Right lung (tissue), 2 donors: ENCODE measurements at regions not wholly inside any gene's neighbourhood (a gene's known extent, or its start where the extent isn't known, plus 50 kb on each side); places are given as distances from the start of the nearest gene placed in this dataset.

ENCODE experiments used
- DNase-seq, 2 donors: peaks; one replicate each; pipeline ENCODE4 v3.0.0-alpha.2; 2013

DNA sequence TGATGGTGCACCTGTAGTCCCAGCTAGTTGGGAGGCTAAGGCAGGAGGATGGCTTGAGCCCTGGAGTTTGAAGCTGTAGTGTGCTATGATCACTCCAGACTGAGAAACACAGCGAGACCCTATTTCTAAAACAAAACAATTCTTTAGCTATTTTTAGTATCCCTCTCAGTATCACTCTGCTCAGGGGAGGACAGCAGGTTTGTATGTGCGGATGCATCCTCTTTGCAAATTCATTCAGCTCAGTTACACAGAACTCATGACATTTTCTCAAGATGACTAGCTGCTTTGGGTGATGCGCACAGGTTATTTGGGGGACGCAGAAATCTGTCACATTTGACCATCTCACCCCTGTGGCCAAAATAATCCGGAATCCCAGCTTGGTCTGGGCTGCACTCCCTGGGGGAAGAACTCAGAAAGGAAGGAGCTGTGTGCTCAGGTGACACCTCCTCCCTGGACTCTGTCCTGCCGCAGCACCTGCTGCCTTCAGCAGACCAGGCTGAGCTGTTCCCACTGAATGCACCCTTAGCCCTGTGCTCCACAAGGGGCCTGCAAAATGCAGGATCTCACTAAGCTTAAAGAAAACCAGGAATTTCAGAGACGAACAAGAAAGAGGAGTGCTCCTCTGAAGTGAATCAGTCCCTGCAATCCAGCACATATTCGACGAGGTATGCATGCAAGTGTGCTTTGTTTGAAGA lies 89.5 kb upstream of the PGBD5 start:
- no peak for DNase-seq

DNA sequence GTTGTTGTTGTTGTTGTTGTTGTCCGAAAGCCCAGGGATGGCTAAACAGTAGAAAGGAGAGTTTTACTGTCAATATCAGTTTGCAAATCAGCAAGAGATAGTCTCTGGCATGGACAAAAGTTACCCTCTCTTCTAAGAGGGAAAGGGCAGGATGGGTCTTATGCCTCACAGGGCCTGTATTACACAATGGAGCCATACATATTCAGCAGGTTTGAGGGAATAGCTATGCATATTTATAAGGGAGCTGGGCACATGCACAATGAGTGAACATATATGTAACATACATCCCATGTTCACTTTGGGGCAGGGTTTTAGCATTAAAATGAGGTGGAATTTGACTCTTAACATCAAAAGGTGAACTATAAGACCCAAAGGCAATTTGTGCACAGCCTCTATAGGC lies 84.4 kb upstream of the PGBD5 start:
- DNase-seq, result no peak

DNA sequence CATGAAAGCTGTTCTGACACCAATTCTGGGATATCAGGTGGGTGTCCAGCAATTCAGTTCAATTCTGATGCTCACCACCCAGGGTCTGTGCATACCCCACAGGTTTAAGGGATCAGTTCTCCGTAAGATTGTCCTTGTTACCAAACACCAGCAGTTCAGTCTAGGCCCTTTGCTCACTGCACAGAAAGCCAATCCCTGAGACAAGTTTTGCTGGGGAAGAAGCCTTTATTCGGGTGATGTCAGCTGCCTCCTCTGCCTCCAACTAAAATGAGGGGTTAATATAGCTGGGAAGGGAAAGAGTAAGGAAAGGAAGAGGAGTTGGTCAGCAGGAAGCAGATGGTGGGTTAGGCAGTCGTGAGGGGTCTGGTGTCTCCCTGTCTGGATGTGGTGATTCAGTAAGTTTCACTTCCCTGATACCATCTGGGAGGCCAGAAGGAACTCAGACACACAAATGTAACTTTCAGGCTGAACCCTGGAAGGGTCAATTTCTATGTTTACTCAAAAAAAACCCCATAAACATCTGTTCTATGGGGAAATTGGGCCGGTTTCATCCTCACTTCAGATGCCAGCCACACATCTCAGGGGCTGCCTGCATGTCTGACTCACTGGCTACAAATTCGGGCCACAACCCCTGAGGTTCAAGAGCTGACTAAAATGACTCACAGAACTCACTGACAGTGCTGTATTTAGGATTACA lies 83.3 kb upstream of the PGBD5 start:
- DNase-seq, result no peak

DNA sequence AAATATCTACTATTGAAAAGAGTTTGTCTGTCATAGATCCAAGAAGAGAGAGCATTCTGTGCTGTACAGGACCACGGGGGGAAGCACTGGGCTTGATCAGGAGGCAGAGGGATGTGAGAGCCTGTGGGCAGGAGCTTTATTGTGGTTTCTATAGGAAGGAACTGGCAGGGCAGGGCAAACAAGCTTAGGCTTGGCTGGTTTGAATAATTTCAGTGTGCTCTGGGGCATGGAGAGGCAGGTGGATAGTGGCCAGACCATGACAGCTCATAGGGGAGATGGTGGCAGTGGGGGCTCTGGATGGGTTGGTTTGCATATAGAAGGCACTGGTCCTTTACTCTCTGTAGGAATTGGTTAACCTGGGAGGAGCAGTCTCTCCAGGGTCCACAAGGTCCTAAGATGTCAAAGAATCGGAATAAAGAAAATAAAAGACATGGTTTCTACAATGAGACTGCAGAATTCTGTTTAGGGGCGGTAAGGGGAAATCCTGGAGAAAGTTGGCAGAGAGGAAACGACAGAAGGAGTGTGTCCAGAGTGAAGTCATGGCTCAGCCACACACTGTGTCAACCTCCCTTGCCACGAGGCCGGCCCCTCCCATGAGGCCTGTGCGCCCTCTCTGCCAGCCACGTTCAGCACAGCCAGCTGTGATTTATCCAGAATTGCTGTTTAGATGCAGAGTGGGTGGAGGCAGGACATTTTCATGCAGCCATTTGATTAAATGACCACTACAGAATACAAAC lies 81.7 kb upstream of the PGBD5 start:
- peak; percentile 69 for DNase-seq

DNA sequence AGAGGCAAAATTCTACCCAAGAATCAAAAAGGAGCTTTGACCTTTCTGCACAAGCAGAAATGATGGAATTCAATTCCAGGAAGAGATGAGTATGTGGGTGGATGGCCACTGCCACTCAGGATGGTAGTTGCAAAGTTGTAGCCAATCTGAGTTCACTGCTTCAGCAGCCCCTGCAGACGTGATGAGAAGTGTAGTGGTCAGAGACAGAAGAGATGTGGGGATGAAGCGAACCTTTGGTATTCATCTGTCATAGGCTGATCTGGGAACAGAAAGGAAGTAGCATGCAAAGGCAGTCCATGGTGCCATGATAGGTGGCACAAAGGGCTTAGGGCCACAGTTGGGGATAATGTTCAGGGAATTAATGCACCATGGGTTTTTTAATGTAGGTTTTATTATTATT lies 81.1 kb upstream of the PGBD5 start:
- DNase-seq, result no peak

DNA sequence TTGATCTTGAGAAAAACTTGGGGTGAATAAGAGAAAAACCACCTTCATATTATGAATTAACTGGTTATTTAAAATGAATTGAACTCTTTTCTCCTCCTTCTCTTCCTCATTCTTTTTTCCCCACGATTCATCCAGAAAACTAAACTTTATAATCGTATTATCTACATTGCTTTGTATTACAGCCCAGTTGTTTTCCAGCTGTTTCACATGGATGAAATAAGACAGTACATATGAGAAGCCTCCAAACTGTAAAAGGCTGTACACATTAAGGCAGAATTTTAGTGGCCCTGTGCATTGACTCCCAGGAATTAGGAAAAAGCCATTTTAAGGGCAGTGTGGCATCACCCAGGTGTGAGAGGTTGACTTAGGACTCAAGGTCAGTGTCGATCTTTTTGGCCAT lies 80.3 kb upstream of the PGBD5 start:
- no peak for DNase-seq

DNA sequence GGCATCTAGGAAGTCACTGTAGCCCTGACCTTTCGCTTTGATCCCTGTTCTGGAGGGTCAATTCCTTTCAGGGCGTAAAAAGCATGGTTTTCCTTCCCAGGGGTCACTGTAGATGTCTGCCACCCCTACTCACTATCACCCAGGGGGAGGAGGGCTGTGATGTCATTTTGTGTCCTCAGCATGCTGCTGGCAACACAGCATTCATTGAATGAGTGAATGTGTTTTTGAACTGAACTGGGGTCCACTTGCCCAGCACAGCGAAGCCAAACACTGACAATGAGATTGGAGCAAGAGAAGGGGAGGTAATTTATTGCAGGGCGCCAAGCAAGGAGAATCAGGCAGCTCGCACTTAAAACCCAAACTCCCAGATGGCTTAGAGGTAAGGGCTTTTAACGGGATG lies 78.2 kb upstream of the PGBD5 start:
- no peak for DNase-seq

DNA sequence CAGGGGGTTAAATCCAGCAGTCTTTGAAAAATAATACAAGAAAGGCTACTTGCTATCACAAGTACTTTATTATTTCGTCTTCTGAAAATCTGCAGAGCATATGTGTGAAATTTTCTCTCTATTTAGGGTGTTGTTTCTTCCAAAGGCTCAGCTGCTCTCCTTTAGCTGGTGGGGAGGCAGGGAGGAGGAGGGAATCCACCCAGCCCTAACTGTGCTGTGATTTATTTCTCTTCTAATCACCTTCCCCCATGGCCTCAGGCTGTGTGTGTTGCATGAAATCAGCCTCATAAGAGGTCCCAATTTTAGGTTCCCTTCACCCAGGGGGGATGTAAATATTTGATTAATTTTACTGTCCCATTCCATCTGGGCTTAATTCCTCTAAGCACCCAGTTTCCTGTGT lies 77.6 kb upstream of the PGBD5 start:
- DNase-seq, result no peak

DNA sequence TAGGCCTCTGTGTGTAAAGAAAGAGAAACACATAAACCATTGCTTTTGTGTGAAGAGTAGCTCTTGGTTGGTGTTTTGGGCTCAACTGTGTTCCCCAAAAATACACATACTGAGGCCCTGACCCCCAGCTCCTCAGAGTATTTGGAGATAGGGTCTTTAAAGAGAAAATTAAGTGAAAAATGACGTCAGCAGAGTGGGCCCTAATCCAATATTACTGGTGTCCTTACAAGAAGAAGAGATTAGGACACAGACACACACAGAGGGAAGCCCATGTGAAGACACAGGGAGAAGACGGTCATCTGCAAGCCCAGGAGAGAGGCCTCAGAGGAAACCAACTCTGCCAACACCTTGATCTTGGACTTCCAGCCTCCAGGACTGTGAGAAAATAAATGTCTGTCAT lies 76.9 kb upstream of the PGBD5 start:
- DNase-seq, result no peak

DNA sequence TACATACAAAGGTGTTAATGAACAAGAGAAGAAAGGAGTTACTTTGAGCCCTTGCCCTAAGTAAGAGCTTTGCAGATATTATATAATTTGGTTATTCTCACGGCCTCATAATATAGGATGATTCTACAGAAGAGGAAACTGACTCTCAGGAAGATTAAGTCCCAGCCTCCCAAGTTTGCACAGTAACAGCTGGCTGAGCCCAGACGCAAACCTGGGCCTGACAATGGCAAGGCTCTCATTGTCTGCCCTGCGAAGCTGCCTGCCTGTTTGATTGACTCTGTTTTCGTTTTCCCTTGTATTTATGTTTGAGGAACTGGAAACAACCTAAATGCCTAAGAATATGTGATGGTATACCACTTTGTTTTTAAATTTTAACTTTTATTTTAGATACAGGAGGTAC lies 76.2 kb upstream of the PGBD5 start:
- no peak for DNase-seq

DNA sequence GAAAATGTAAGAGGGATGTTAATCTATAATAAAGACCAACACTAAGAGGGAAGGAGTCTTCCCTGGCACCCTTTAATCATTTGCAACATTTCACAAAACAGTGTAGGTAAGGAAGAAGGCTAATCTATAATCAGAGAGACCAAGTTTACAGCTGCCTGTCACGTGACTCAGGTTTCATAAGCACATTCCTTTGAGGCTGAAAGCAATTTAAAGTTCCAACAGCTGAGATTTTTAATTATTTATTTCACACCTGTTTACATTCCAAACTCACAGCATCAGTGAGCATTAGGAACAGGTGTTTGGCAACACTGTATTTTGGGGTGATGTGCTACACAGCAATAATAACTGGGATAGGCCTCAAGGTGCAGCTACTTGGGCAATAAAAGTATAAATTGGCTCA lies 75.7 kb upstream of the PGBD5 start:
- DNase-seq, result no peak

DNA sequence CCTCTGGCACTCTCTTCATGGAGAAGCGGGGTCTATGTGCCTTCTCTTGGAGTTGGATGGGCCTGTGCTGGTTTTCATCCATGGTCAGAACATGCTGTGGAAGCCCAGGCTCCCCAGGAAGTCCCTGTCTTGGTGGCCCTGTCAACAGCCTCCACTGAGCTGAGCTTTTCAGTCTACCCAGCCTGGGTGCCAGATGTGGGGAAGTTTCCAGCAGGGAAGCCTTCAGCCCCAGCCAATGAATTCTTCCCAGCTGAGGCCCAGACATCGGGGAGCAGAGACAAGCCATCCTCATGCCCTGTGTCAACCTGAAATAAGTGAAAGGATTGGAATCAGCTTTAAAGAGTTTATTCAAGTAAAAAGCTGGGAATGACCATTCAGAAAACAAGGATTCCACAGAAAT lies 75.1 kb upstream of the PGBD5 start:
- no peak for DNase-seq

DNA sequence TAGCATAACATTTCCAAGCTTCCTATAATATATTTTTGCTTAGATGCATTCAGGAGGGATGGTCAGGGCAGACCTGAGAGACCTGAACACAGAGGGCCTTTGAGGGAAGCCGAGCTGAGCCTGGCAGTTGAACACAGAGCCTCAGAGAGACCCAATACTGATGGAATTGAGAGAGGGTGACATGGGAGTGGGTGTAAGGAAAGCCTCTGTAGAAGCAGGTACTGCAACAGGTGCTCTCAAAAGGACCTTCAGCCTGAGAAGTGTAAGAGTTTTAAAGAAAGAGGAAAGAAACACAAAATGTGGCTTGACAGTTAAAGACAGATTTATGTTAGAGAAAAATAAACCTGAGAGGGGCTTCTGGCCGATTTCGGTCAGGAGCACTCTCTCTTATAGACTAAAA lies 73.9 kb upstream of the PGBD5 start:
- DNase-seq, result no peak

DNA sequence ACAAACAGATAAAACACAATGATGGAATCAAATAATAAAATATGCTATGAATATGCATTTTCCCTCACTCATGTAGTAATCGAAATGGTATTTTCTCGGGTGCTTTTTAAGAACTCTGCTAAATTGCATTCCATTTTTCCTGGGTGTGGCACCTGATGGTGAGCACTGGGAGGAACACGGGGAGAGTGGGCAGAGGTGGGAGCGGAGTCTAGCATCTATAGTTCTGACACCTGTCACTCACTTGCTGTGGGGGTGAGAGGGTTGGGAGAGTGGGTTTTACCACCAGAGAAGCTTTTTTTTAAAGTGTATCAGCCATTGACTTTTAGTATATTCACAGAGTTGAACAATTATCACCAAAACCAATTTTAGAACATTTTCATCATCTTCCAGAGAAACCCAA lies 73.4 kb upstream of the PGBD5 start:
- DNase-seq, result no peak

DNA sequence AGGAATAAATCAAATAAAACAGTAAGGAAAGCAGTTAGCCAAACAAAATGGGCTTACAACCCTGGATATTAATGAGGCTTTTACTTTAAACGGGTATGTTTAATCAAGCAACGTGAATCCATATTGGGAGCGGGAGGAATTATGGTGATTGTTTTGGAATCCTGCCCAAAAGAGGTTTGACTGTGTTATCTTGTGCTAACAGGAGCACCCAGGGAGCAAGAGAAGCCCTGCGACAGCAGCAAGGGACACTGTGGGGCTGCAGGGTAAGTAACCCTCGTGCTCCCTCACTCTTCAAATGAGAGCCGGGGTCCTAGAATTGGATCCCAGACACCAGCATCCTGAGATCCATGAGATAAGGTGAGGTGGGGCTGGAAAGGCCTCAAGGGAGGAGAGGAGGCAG lies 72.6 kb upstream of the PGBD5 start:
- no peak for DNase-seq

DNA sequence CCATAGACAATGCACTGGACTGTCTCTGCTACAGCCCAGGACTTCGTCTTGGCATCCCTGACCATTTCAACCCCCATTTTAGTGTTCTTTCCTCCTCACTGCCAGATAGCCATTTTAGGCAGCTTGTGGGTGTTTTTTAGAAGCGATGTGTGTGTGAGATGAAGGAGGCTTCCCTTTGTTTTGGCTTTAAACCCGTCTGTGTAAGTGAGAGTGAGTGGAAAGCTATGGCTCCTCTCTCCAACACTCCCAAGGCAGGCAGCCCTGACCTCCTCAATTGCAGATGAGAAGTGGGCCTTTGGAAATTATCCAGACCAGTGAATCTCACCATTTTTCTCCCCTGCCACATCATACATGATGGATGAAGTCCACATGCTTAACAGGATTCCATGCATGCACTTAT lies 70.3 kb upstream of the PGBD5 start:
- DNase-seq, result no peak

DNA sequence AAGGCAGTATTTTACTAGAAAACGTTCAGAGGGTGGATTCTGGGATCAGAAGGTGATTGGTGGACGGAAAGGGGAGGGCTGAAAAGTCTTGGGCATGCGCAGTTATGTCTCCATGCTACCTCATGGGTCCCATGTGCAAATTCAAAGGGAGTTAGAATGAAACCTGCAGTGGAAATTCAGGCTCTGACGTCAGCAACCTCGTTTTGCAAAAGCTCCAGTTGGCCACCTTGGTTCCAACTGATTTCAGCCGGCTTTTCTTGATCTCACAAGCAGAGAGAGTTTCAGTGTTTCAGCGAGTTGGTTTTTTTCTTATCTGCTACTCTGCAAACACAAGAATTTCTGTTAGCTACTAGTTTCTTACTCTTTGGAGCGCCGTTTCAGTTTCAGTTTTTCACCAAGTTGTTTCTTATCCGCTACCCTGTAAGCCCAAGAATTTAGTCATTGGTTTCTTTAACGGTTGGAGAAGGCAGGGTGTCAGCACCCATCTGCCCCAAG lies 69.8 kb upstream of the PGBD5 start:
- DNase-seq, result no peak

DNA sequence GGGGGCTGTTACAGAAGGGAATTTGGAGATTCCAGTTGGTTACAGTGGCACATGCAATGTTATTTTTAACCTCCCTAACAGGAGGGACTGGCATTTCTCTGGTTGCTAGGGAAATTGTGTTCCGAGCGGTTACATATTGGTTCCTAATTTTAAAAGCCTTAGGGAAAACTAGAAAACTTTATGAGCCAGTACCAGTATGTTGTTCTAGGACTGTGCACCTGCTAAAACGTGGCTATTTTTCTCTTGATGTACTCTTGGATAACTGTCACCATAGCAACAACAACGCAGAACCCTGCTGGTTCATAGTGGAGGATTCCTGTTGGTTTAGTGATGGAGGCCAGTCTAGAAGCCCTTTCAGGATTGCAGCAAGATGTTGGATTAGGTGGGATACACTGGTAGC lies 68.9 kb upstream of the PGBD5 start:
- DNase-seq, result no peak

DNA sequence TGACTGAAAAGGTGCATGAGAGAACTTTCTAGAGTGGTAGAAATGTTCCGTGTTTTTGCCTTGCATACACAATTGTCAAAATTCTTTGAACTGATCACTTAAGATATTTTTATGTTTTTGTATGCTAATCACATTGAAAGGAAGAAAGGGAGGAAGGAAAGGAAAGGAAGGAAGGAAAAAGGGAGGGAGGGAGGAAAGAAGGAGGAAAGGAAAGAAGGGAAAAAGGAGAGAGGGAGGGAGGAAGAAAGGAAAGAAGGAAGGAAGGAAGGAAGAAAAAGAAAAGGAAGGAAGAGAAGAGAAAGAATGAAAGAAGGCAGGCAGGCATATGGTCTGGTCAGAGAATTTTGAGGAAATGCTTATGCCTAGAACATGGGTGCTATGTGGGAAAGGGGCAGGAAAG lies 68.4 kb upstream of the PGBD5 start:
- DNase-seq, result no peak

DNA sequence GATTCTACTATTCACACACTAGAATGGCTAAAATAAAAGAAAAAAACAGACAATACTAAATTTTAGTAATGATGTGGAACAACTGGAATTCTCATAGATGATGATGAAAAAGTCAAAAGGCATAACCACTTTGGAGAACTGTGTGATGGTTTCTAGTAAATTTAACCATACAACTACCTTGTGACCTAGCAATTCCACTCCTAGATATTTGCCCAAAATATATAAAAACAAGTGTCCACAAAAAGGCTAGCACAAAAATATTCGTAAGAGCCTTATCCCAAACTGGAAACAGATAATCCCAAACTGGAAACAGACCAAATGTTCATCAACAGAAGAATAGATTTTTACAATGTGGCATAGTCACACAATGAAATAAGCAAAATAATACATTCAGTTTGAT lies 67.9 kb upstream of the PGBD5 start:
- DNase-seq, result no peak

DNA sequence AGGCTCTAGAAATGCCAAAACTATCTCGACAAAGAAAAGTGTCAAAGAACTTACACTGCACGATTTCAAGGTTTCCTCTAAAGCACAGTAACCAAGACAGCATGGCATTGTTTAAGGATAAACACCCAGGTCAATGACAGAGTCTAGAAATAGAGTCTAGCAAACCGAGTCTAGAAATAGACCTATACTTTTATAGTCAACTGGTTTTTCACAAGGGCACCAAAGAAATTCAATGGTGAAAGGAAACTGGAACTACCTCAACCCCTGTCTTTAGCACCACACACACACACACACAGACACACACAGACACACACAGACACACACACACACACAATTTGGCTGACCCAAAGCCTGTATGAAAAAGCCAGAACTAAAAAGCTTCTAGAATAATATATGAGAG lies 67.1 kb upstream of the PGBD5 start:
- DNase-seq, result no peak

DNA sequence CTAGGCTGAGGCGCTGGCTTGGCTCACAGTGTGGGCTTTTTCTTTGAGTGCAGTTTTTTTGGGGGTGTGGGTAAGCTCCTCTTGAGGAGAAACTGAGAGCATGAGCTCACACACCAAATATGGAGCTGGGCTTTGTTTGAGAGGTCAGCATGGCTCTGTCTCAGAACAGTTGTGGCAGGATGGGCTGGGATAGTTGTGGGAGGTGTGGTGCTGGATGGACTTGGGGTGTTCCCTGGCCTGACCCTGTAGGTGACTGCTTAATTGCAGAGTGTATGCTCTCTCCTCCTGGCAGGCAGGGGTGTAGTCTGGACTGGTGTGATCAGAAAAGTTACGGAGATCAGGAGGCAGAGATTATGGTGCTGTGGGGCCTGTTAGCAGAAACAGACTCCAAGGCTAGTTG lies 64.3 kb upstream of the PGBD5 start:
- no peak for DNase-seq

DNA sequence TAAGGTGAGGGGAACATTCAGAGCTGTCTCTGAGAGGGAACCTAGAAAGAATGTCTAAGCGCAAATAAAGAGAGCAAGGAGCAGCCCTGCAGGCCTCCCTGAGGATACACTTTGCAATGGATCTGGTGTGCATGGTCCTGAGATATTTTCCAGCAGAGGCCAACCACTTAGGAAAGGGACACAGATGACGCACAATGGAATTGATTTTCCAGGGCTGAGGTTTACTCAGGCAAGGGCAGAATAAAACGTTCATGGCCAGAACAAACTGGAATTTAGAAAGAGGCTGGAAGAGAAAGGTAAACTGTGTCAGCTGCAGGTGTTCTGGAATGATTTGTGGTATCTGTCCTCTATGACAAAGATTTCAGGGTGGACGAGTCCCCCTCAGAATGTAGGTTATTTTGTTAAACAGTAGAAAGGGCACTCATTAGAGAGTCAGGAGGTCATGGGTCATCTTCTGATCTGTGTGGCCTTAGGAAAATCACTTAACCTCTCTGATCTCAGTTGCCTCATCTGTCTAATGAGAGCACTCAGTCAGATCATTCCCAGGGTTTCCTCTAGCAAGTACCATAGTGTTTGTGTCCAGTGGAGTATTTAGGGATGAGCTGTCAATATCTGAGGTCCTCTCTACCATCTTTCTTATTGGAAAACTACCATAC lies 61.8 kb upstream of the PGBD5 start:
- DNase-seq, result no peak
